Fibroblast of lung (primary cell): ENCODE measurements at regions not wholly inside any gene's neighbourhood (a gene's known extent, or its start where the extent isn't known, plus 50 kb on each side); places are given as distances from the start of the nearest gene placed in this dataset.

Source experiments
- DNase-seq, 2 donors: peaks; one replicate each; pipeline versions ENCODE4 v3.0.0 to v3.0.0-alpha.2; 2010; ENCODE audit warnings: low read depth in 2 of 2
- H2AFZ ChIP-seq: 2 replicates; pipeline ENCODE4 v1.5.1; 2012; ENCODE audit warnings: low read length, control low read depth, inconsistent platforms
- H3K27ac ChIP-seq: 2 replicates; pipeline ENCODE4 v1.5.1; 2011; ENCODE audit warnings: low read length, control low read depth; ENCODE audit not compliant: insufficient read depth
- H3K27me3 ChIP-seq: 2 replicates; pipeline ENCODE4 v1.5.1; 2011; ENCODE audit warnings: mild to moderate bottlenecking, low read length; ENCODE audit not compliant: control insufficient read depth, insufficient read depth
- H3K36me3 ChIP-seq: 2 replicates; pipeline ENCODE4 v1.5.1; 2011; ENCODE audit warnings: low read length; ENCODE audit not compliant: control insufficient read depth, insufficient read depth
- H3K4me1 ChIP-seq: 2 replicates; pipeline ENCODE4 v1.5.1; 2011; ENCODE audit warnings: low read length; ENCODE audit not compliant: control insufficient read depth, insufficient read depth; ENCODE audit errors: extremely low read depth
- H3K4me2 ChIP-seq: 2 replicates; pipeline ENCODE4 v1.5.1; 2011; ENCODE audit warnings: low read length, control low read depth; ENCODE audit not compliant: insufficient read depth; ENCODE audit errors: extremely low read depth
- H3K4me3 ChIP-seq, 4 experiments: fragments of 200-600 bp in 1 of 4; sonication (generic) in 1 of 4; replicated peaks in 1 of 4; 2 replicates each; pipeline ENCODE4 v1.5.1; 2011 to 2016; ENCODE audit warnings: low read length in 4 of 4, low read depth in 3 of 4, mild to moderate bottlenecking in 3 of 4, control low read depth in 2 of 4, inconsistent platforms in 1 of 4, mixed read lengths in 1 of 4; ENCODE audit not compliant: insufficient read depth in 1 of 4; ENCODE audit errors: control extremely low read depth in 1 of 4
- H3K79me2 ChIP-seq: 2 replicates; pipeline ENCODE4 v1.5.1; 2012; ENCODE audit warnings: mild to moderate bottlenecking, low read length, inconsistent platforms; ENCODE audit not compliant: control insufficient read depth, insufficient read depth
- H3K9ac ChIP-seq: 2 replicates; pipeline ENCODE4 v1.5.1; 2011; ENCODE audit warnings: mild to moderate bottlenecking, low read length, control low read depth; ENCODE audit not compliant: insufficient read depth
- H3K9me3 ChIP-seq: 2 replicates; pipeline ENCODE4 v1.5.1; 2012; ENCODE audit warnings: low read depth, low read length; ENCODE audit not compliant: control insufficient read depth, insufficient read depth
- H4K20me1 ChIP-seq: 2 replicates; pipeline ENCODE4 v1.5.1; 2011; ENCODE audit warnings: low read length; ENCODE audit not compliant: control insufficient read depth, insufficient read depth; ENCODE audit errors: extremely low read depth
- EZH2 ChIP-seq: IDR thresholded peaks from 2 replicates; pipeline ENCODE4 v1.5.1; 2012; ENCODE audit warnings: low read length, control low read depth, mild to moderate bottlenecking; ENCODE audit errors: missing control alignments
- TF ChIP-seq, protein P1 (sequence below), 2 donors: IDR thresholded peaks in 1 of 2; conservative IDR thresholded peaks in 1 of 2; 1 replicate in 1 of 2; 2 replicates in 1 of 2; pipeline ENCODE4 v1.5.1; 2011 to 2012; ENCODE audit warnings: low read length in 2 of 2, control low read depth in 1 of 2, inconsistent platforms in 1 of 2, low read depth in 1 of 2, mild to moderate bottlenecking in 1 of 2

DNA sequence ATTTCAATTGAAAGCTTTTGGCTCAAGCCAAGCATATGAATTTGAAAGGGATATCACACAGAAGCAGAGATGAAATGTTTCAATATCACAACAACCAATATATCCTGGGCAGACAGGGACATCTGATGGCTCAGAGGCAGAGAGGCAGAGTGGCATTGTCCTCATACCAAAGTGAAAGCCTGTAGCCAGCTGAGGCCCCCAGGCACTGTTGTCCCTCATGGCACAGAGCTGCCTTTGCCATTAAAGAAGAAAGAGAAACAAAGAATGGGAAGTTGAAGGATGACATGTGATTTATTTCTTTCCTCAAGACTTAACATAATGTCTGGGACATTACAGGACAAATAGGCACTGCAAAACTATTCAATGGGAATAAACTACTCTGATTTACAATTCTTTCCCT lies 504.3 kb upstream of the PCDH15 start:
- TF ChIP-seq, protein P1, sequence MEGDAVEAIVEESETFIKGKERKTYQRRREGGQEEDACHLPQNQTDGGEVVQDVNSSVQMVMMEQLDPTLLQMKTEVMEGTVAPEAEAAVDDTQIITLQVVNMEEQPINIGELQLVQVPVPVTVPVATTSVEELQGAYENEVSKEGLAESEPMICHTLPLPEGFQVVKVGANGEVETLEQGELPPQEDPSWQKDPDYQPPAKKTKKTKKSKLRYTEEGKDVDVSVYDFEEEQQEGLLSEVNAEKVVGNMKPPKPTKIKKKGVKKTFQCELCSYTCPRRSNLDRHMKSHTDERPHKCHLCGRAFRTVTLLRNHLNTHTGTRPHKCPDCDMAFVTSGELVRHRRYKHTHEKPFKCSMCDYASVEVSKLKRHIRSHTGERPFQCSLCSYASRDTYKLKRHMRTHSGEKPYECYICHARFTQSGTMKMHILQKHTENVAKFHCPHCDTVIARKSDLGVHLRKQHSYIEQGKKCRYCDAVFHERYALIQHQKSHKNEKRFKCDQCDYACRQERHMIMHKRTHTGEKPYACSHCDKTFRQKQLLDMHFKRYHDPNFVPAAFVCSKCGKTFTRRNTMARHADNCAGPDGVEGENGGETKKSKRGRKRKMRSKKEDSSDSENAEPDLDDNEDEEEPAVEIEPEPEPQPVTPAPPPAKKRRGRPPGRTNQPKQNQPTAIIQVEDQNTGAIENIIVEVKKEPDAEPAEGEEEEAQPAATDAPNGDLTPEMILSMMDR (conservative IDR thresholded peaks at IDR 0.05 in 1 of 2, IDR thresholded peaks at IDR 0.05 in 1 of 2; ENCODE audit: low read depth in 1 of 2, low read length in 2 of 2): no peak
- no peak for TF ChIP-seq EZH2
- no peak overlapping the region for H3K27ac ChIP-seq
- no peak for DNase-seq

DNA sequence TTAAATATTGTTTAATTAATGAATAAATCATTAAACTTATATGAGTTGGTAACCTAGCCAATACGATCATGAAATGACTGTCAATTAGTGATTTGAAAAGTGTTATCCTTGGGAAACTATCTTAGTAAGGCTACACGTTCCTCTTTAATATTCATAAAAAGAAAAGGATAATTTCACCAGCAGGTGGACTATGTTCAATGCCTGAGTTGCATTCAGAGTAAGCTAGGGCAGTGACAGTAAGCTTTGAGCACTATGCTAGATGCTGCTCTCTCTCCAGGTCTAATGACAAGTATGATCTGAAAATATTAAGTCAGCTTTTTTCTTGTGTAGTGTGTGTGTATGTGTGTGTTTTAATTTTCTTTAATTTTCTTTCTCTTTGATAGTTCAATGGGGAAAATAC lies 486.3 kb upstream of the PCDH15 start:
- H3K4me3 ChIP-seq: no peak overlapping the region
- TF ChIP-seq EZH2: no peak
- TF ChIP-seq, protein P1 (conservative IDR thresholded peaks at IDR 0.05 in 1 of 2, IDR thresholded peaks at IDR 0.05 in 1 of 2; ENCODE audit: low read depth in 1 of 2, low read length in 2 of 2): no peak
- DNase-seq: peak; percentile 0 to 1
- no peaks in the 10 kb centered on the region for H4K20me1 ChIP-seq
- no peaks in the 10 kb centered on the region for H3K27me3 ChIP-seq
- H3K79me2 ChIP-seq: no peaks in the 10 kb centered on the region
- no peak overlapping the region for H3K9ac ChIP-seq
- no peaks in the 10 kb centered on the region for H3K4me1 ChIP-seq
- H2AFZ ChIP-seq: no peak overlapping the region
- H3K4me2 ChIP-seq: no peak overlapping the region
- H3K36me3 ChIP-seq: no peaks in the 10 kb centered on the region
- no peak overlapping the region for H3K27ac ChIP-seq
- H3K9me3 ChIP-seq: no peaks in the 10 kb centered on the region

More for the DNA sequence above, 504.3 kb upstream of the PCDH15 start:
- Histone ChIP-seq H3K9ac (no peak overlapping the region), H3K9me3 (no peaks in the 10 kb centered on the region), H3K4me1 (no peaks in the 10 kb centered on the region), H2AFZ (no peak overlapping the region), H3K4me3 (no peak overlapping the region), H4K20me1 (no peaks in the 10 kb centered on the region), H3K36me3 (no peaks in the 10 kb centered on the region), H3K79me2 (no peaks in the 10 kb centered on the region), H3K4me2 (no peak overlapping the region), H3K27me3 (no peaks in the 10 kb centered on the region)

DNA sequence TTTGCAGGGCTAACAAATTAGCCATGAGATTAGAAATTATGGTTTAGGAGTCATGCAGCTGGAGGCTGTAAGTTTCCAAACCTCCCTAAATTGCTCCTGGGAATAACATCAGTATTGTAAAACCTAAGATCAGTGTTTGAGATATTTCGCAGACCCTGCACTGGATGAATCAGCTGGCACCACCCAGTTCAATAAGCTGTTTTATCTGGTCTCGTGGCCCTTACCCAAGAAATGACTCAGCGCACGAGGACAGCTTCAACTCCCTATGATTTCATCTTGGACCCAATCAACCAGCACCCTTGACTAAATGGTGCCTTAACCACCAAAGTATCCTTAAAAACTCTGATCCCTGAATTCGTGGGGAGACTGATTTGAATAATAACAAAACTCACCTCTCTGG lies 482.0 kb upstream of the PCDH15 start:
- peak; percentile 23 to 26 for DNase-seq
- H3K4me3 ChIP-seq: no peak overlapping the region
- no peaks in the 10 kb centered on the region for H3K9me3 ChIP-seq
- H3K27me3 ChIP-seq: no peaks in the 10 kb centered on the region
- no peaks in the 10 kb centered on the region for H3K79me2 ChIP-seq
- H3K4me1 ChIP-seq: no peaks in the 10 kb centered on the region
- H4K20me1 ChIP-seq: no peaks in the 10 kb centered on the region
- no peak overlapping the region for H2AFZ ChIP-seq
- TF ChIP-seq, protein P1 (conservative IDR thresholded peaks at IDR 0.05 in 1 of 2, IDR thresholded peaks at IDR 0.05 in 1 of 2; ENCODE audit: low read depth in 1 of 2, low read length in 2 of 2): no peak
- no peak for TF ChIP-seq EZH2
- no peaks in the 10 kb centered on the region for H3K36me3 ChIP-seq
- no peak overlapping the region for H3K27ac ChIP-seq
- H3K4me2 ChIP-seq: no peak overlapping the region
- H3K9ac ChIP-seq: no peak overlapping the region
